ENCODE measurements at regions not wholly inside any gene's neighbourhood (a gene's known extent, or its start where the extent isn't known, plus 50 kb on each side); places are given as distances from the start of the nearest gene placed in this dataset.

GRCh38 chr1:24983006-24983680, 53.1 kb upstream of the RUNX3 start:
- DNase-seq = no peak
- 91% methylated on average over 8 of the region's 12 CpGs for WGBS (ENCODE audit: insufficient coverage)
- H3K27me3 ChIP-seq (ENCODE audit: control insufficient read depth in 2 of 2, insufficient read depth in 2 of 2, low read length in 2 of 2) = no peaks in the 10 kb centered on the region
- Mint-ChIP-seq H3K9me3 (peaks cover 0 to 1% (median 0%) of the 10 kb centered on the region in 7 donors), H3K4me1 (peaks cover 12% of the 10 kb centered on the region), H3K27ac (peak overlapping the region in 1 of 7 donors; percentile 43), H3K27me3 (ENCODE audit: low read depth in 3 of 3) (peaks cover 6 to 7% (median 7%) of the 10 kb centered on the region in 3 donors), H3K36me3 (no peaks in the 10 kb centered on the region), H3K4me3 (no peak overlapping the region)
- no peak overlapping the region for H3K9ac ChIP-seq (ENCODE audit: insufficient read depth, low read length, poor library complexity, severe bottlenecking)
- H2AFZ ChIP-seq (ENCODE audit: insufficient read depth, low read depth, low read length, poor library complexity, severe bottlenecking) = no peak overlapping the region
- H3K4me2 ChIP-seq (replicated peaks; ENCODE audit: extremely low read depth, low read length, poor library complexity, severe bottlenecking) = no peak overlapping the region
- H3K36me3 ChIP-seq (replicated peaks in 1 of 2; ENCODE audit: control insufficient read depth in 1 of 2, insufficient read depth in 2 of 2, low read length in 2 of 2) = no peaks in the 10 kb centered on the region
- intact Hi-C loops (cut with micrococcal nuclease) = no loop called here
- no peaks in the 10 kb centered on the region for H3K79me2 ChIP-seq (ENCODE audit: insufficient read depth, low read length)
- no peak overlapping the region for H3K4me3 ChIP-seq (replicated peaks in 1 of 3; ENCODE audit: low read depth in 2 of 3, low read length in 3 of 3)
- H3K9me3 ChIP-seq (replicated peaks in 1 of 2; ENCODE audit: control insufficient read depth in 1 of 2, insufficient read depth in 1 of 2, low read length in 2 of 2) = no peaks in the 10 kb centered on the region
- peaks cover 8 to 11% of the 10 kb centered on the region in 2 donors for H3K4me1 ChIP-seq (ENCODE audit: control insufficient read depth in 1 of 2, insufficient read depth in 2 of 2, low read length in 2 of 2)
- no peaks in the 10 kb centered on the region for H4K20me1 ChIP-seq (ENCODE audit: insufficient read depth, low read length)
- H3K27ac ChIP-seq (ENCODE audit: low read depth in 1 of 2, low read length in 2 of 2) = no peak overlapping the region
- TF ChIP-seq CTCF (IDR thresholded peaks at IDR 0.05) = no peak

GRCh38 chr1:24981631-24982005, 51.5 kb upstream of the RUNX3 start:
- DNase-seq = no peak
- intact Hi-C loops (cut with micrococcal nuclease) = no loop called here
- peaks cover 1 to 10% (median 7%) of the 10 kb centered on the region in 3 donors for H3K27me3 Mint-ChIP-seq (ENCODE audit: low read depth in 3 of 3)

More at GRCh38 chr1:24981631-24982005, 51.5 kb upstream of the RUNX3 start:
- peaks cover 10% of the 10 kb centered on the region for H3K4me1 Mint-ChIP-seq
- Histone ChIP-seq H2AFZ (ENCODE audit: insufficient read depth, low read depth, low read length, poor library complexity, severe bottlenecking) (no peak overlapping the region), H3K9me3 (replicated peaks in 1 of 2; ENCODE audit: control insufficient read depth in 1 of 2, insufficient read depth in 1 of 2, low read length in 2 of 2) (peaks cover 2 to 3% of the 10 kb centered on the region in 2 donors), H4K20me1 (ENCODE audit: insufficient read depth, low read length) (no peaks in the 10 kb centered on the region), H3K36me3 (replicated peaks in 1 of 2; ENCODE audit: control insufficient read depth in 1 of 2, insufficient read depth in 2 of 2, low read length in 2 of 2) (no peaks in the 10 kb centered on the region), H3K4me3 (replicated peaks in 1 of 3; ENCODE audit: low read depth in 2 of 3, low read length in 3 of 3) (no peak overlapping the region), H3K4me1 (ENCODE audit: control insufficient read depth in 1 of 2, insufficient read depth in 2 of 2, low read length in 2 of 2) (peaks cover 9 to 14% of the 10 kb centered on the region in 2 donors), H3K27me3 (ENCODE audit: control insufficient read depth in 2 of 2, insufficient read depth in 2 of 2, low read length in 2 of 2) (no peaks in the 10 kb centered on the region), H3K27ac (ENCODE audit: low read depth in 1 of 2, low read length in 2 of 2) (no peak overlapping the region), H3K9ac (ENCODE audit: insufficient read depth, low read length, poor library complexity, severe bottlenecking) (no peak overlapping the region), H3K79me2 (ENCODE audit: insufficient read depth, low read length) (no peaks in the 10 kb centered on the region), H3K4me2 (replicated peaks; ENCODE audit: extremely low read depth, low read length, poor library complexity, severe bottlenecking) (no peak overlapping the region)
- 85% methylated on average over 11 of the region's 11 CpGs for WGBS (ENCODE audit: insufficient coverage)
- no peaks in the 10 kb centered on the region for H3K36me3 Mint-ChIP-seq
- H3K4me3 Mint-ChIP-seq = no peak overlapping the region
- H3K9me3 Mint-ChIP-seq = peaks cover 0 to 4% (median 2%) of the 10 kb centered on the region in 7 donors
- no peak overlapping the region for H3K27ac Mint-ChIP-seq
- no peak for TF ChIP-seq CTCF (IDR thresholded peaks at IDR 0.05)
